ENCODE measurements at regions not wholly inside any gene's neighbourhood (a gene's known extent, or its start where the extent isn't known, plus 50 kb on each side); places are given as distances from the start of the nearest gene placed in this dataset.

- H3K4me2 ChIP-seq (ENCODE audit: insufficient read depth in 1 of 2, low read depth in 2 of 2, low read length in 2 of 2), result no peak overlapping the region
- no peak overlapping the region for H2BK15ac ChIP-seq (ENCODE audit: low read length)
- H3K79me1 ChIP-seq (ENCODE audit: low read depth, low read length), result no peaks in the 10 kb centered on the region
- no peak overlapping the region for H2BK12ac ChIP-seq (ENCODE audit: low read depth, low read length)
- H3K9ac ChIP-seq (replicated peaks in 1 of 4; ENCODE audit: extremely low read depth in 1 of 4, low read depth in 3 of 4, low read length in 3 of 4), result no peak overlapping the region
- H3K79me2 ChIP-seq (ENCODE audit: control insufficient read depth in 1 of 2, insufficient read depth in 2 of 2, low read length in 2 of 2), result no peaks in the 10 kb centered on the region
- H4K8ac ChIP-seq (ENCODE audit: extremely low read depth, insufficient read depth, low read length), result no peak overlapping the region
- WGBS, 2 experiments (ENCODE audit: extremely low coverage in 1 of 2, insufficient coverage in 1 of 2, insufficient read length in 1 of 2, insufficient replicate concordance in 2 of 2, low coverage in 1 of 2, low lambda C conversion rate in 2 of 2, missing lambda C conversion rate in 1 of 2), result 93% methylated on average over 7 of the region's 7 CpGs; no CpG with 5 or more reads in 1 of the 2 experiments
- no peaks in the 10 kb centered on the region for H3K36me3 ChIP-seq (ENCODE audit: control insufficient read depth in 2 of 4, insufficient read depth in 4 of 4, low read length in 3 of 4)
- no peak overlapping the region for H3K4me3 ChIP-seq (ENCODE audit: extremely low read depth in 1 of 4, insufficient read depth in 2 of 4, low read depth in 3 of 4, low read length in 4 of 4)
- DNase-seq (ENCODE audit: low read depth in 1 of 2, low spot score in 2 of 2) (no peak), FAIRE-seq (no peak)
- H3K4ac ChIP-seq (replicated peaks; ENCODE audit: insufficient read length, low read depth, low read length), result no peak overlapping the region
- H3K14ac ChIP-seq (ENCODE audit: insufficient read length), result no peak overlapping the region
- no peaks in the 10 kb centered on the region for H3K27me3 ChIP-seq (replicated peaks in 1 of 4; ENCODE audit: control insufficient read depth in 3 of 4, extremely low read depth in 1 of 4, insufficient read depth in 3 of 4, low read length in 3 of 4)
- no peak overlapping the region for H4K5ac ChIP-seq (ENCODE audit: insufficient read length, low read depth, low read length)
- no peak overlapping the region for H3K56ac ChIP-seq (replicated peaks; ENCODE audit: insufficient read length, low read depth, low read length)
- no peaks in the 10 kb centered on the region for H3K23me2 ChIP-seq (ENCODE audit: low read depth, low read length)
- H2BK20ac ChIP-seq (ENCODE audit: low read length), result no peak overlapping the region
- H2BK120ac ChIP-seq (replicated peaks; ENCODE audit: low read depth, low read length), result no peak overlapping the region
- H2AFZ ChIP-seq (ENCODE audit: low read length), result no peak overlapping the region
- CTCF ChIA-PET (ENCODE audit: partially characterized antibody), result interaction anchor here (0.7 kb wide), 1 partner anchor 145 kb away, joined by 3 read pairs; no protein-coding TSS in a partner anchor
- H4K91ac ChIP-seq (replicated peaks; ENCODE audit: insufficient read length, low read length), result no peak overlapping the region
- no peak overlapping the region for H3K27ac ChIP-seq (ENCODE audit: low read depth, low read length)
- no peaks in the 10 kb centered on the region for H3K9me3 ChIP-seq (ENCODE audit: insufficient read depth in 2 of 2, low read depth in 1 of 2, low read length in 1 of 2)
- no peak overlapping the region for H2BK5ac ChIP-seq (ENCODE audit: low read depth, low read length)
- peaks cover 0 to 9% (median 1%) of the 10 kb centered on the region in 4 experiments; a peak in 1 of 7 replicates for H3K4me1 ChIP-seq (replicated peaks in 1 of 4; ENCODE audit: control insufficient read depth in 3 of 4, insufficient read depth in 4 of 4, low read length in 3 of 4)
- POLR2A ChIA-PET (ENCODE audit: partially characterized antibody), result no interaction called here
- no peaks in the 10 kb centered on the region for H4K20me1 ChIP-seq (replicated peaks in 1 of 2; ENCODE audit: control insufficient read depth in 1 of 2, insufficient read depth in 2 of 2, low read length in 2 of 2)
- no peak overlapping the region for H2AK5ac ChIP-seq (ENCODE audit: low read depth, low read length)
- no peak overlapping the region for H3K18ac ChIP-seq (ENCODE audit: extremely low read depth, low read length)
- TF ChIP-seq TAF1 (IDR thresholded peaks at IDR 0.05; ENCODE audit: low read depth, low read length), result no peak
- no peak overlapping the region for H3K23ac ChIP-seq (ENCODE audit: insufficient read length)
Observed at GRCh38 chr18:56067214-56067894, 479.4 kb upstream of the TCF4 start.

Data from H1 (cell line).